ENCODE measurements at regions not wholly inside any gene's neighbourhood (a gene's known extent, or its start where the extent isn't known, plus 50 kb on each side); places are given as distances from the start of the nearest gene placed in this dataset.

- Histone ChIP-seq H3K36me3 (ENCODE audit: control insufficient read depth in 2 of 2, extremely low read depth in 1 of 2, insufficient read depth in 2 of 2, low read length in 2 of 2) (no peaks in the 10 kb centered on the region), H3K9me3 (replicated peaks; ENCODE audit: control insufficient read depth, insufficient read depth, low read length) (no peaks in the 10 kb centered on the region), H3K4me3 (replicated peaks in 1 of 3; ENCODE audit: insufficient read depth in 1 of 3, low read depth in 1 of 3, low read length in 3 of 3) (no peak overlapping the region), H3K9me1 (replicated peaks; ENCODE audit: control insufficient read depth, extremely low read depth, insufficient read depth, low read length) (no peaks in the 10 kb centered on the region), H2AFZ (ENCODE audit: low read depth, low read length) (no peak overlapping the region), H3K4me2 (ENCODE audit: insufficient read depth, low read length) (no peak overlapping the region), H4K20me1 (replicated peaks; ENCODE audit: control insufficient read depth, extremely low read depth, insufficient read depth, low read length) (no peaks in the 10 kb centered on the region), H3K9ac (replicated peaks; ENCODE audit: extremely low read depth, insufficient read depth, low read length) (no peak overlapping the region), H3K79me2 (ENCODE audit: control insufficient read depth, insufficient read depth, low read length) (no peaks in the 10 kb centered on the region), H3K27me3 (ENCODE audit: control insufficient read depth in 2 of 2, insufficient read depth in 2 of 2, low read length in 2 of 2) (no peaks in the 10 kb centered on the region), H3K4me1 (ENCODE audit: control insufficient read depth, extremely low read depth, insufficient read depth, low read length) (no peaks in the 10 kb centered on the region), H3K27ac (ENCODE audit: insufficient read depth, low read depth, low read length) (no peak overlapping the region)
- TF ChIP-seq CTCF (IDR thresholded peaks at IDR 0.05; ENCODE audit: extremely low read depth in 1 of 2, insufficient read depth in 1 of 2, low read depth in 1 of 2, low read length in 2 of 2) (no peak), EZH2 (IDR thresholded peaks at IDR 0.05; ENCODE audit: borderline replicate concordance, low read depth, low read length, severe bottlenecking) (no peak), FOS (IDR thresholded peaks at IDR 0.05; ENCODE audit: borderline replicate concordance, insufficient read depth, low read length) (no peak)
- intact Hi-C loops (cut with micrococcal nuclease) (no loop called here), dilution Hi-C loops (cut with MboI; ENCODE audit: extremely low pct_ligation_motif_present, low sequenced_read_pairs) (no loop called here)
- DNase-seq (ENCODE audit: low read depth, low spot score) (no peak), FAIRE-seq (no peak)
- POLR2A ChIA-PET = no interaction called here
- no TSS peak for BruUV-seq (replicated peaks)
- CTCF ChIA-PET = no interaction called here
Observed at GRCh38 chrX:130555341-130555740, 153.6 kb downstream of the RBMX2 start.

- Histone ChIP-seq H3K4me3 (replicated peaks in 1 of 3; ENCODE audit: insufficient read depth in 1 of 3, low read depth in 1 of 3, low read length in 3 of 3) (no peak overlapping the region), H2AFZ (ENCODE audit: low read depth, low read length) (no peak overlapping the region), H3K9me1 (replicated peaks; ENCODE audit: control insufficient read depth, extremely low read depth, insufficient read depth, low read length) (no peaks in the 10 kb centered on the region), H3K9ac (replicated peaks; ENCODE audit: extremely low read depth, insufficient read depth, low read length) (no peak overlapping the region), H3K27ac (ENCODE audit: insufficient read depth, low read depth, low read length) (no peak overlapping the region), H3K9me3 (replicated peaks; ENCODE audit: control insufficient read depth, insufficient read depth, low read length) (no peaks in the 10 kb centered on the region), H3K4me1 (ENCODE audit: control insufficient read depth, extremely low read depth, insufficient read depth, low read length) (no peaks in the 10 kb centered on the region), H4K20me1 (replicated peaks; ENCODE audit: control insufficient read depth, extremely low read depth, insufficient read depth, low read length) (no peaks in the 10 kb centered on the region), H3K4me2 (ENCODE audit: insufficient read depth, low read length) (no peak overlapping the region), H3K79me2 (ENCODE audit: control insufficient read depth, insufficient read depth, low read length) (no peaks in the 10 kb centered on the region), H3K36me3 (ENCODE audit: control insufficient read depth in 2 of 2, extremely low read depth in 1 of 2, insufficient read depth in 2 of 2, low read length in 2 of 2) (no peaks in the 10 kb centered on the region), H3K27me3 (ENCODE audit: control insufficient read depth in 2 of 2, insufficient read depth in 2 of 2, low read length in 2 of 2) (no peaks in the 10 kb centered on the region)
- FAIRE-seq = no peak
- POLR2A ChIA-PET = no interaction called here
- no peak for TF ChIP-seq EZH2 (IDR thresholded peaks at IDR 0.05; ENCODE audit: borderline replicate concordance, low read depth, low read length, severe bottlenecking)
- TF ChIP-seq POLR2AphosphoS5 (IDR thresholded peaks at IDR 0.05; ENCODE audit: insufficient read depth, low read depth, low read length) = no peak
- TF ChIP-seq JUN (IDR thresholded peaks at IDR 0.05; ENCODE audit: borderline replicate concordance, insufficient read depth, insufficient read length, low read depth) = no peak
- no peak for TF ChIP-seq GATA2 (IDR thresholded peaks at IDR 0.05; ENCODE audit: insufficient read depth, insufficient read length, low read depth, low read length)
- TF ChIP-seq POLR2A (IDR thresholded peaks at IDR 0.05; ENCODE audit: low read depth, low read length) = no peak
- no peak for TF ChIP-seq MAX (IDR thresholded peaks at IDR 0.05; ENCODE audit: insufficient read depth, insufficient read length)
- no peak for TF ChIP-seq FOS (IDR thresholded peaks at IDR 0.05; ENCODE audit: borderline replicate concordance, insufficient read depth, low read length)
- TF ChIP-seq MYC (IDR thresholded peaks at IDR 0.05; ENCODE audit: low read depth, low read length) = no peak
- TF ChIP-seq CTCF (IDR thresholded peaks at IDR 0.05; ENCODE audit: extremely low read depth in 1 of 2, insufficient read depth in 1 of 2, low read depth in 1 of 2, low read length in 2 of 2) = no peak
- intact Hi-C loops (cut with micrococcal nuclease) (no loop called here), dilution Hi-C loops (cut with MboI; ENCODE audit: extremely low pct_ligation_motif_present, low sequenced_read_pairs) (no loop called here)
- no TSS peak for BruUV-seq (replicated peaks)
- CTCF ChIA-PET = no interaction called here
- no peak for DNase-seq (ENCODE audit: low read depth, low spot score)
Observed at GRCh38 chrX:130555757-130556156, 154.0 kb downstream of the RBMX2 start.
